ENCODE measurements at regions not wholly inside any gene's neighbourhood (a gene's known extent, or its start where the extent isn't known, plus 50 kb on each side); places are given as distances from the start of the nearest gene placed in this dataset.

GRCh38 chr2:51888120-51888519 is 856.2 kb upstream of the NRXN1 start (continued):
- TF ChIP-seq ZNF462 (CRISPR knock-in tag; IDR thresholded peaks at IDR 0.05) = no peak
- TF ChIP-seq EZH2phosphoT487 (IDR thresholded peaks at IDR 0.05; ENCODE audit: unreplicated experiment) = no peak
- TF ChIP-seq ZNF331 (CRISPR knock-in tag; IDR thresholded peaks at IDR 0.05; ENCODE audit: low read depth) = no peak
- TF ChIP-seq, protein P1, sequence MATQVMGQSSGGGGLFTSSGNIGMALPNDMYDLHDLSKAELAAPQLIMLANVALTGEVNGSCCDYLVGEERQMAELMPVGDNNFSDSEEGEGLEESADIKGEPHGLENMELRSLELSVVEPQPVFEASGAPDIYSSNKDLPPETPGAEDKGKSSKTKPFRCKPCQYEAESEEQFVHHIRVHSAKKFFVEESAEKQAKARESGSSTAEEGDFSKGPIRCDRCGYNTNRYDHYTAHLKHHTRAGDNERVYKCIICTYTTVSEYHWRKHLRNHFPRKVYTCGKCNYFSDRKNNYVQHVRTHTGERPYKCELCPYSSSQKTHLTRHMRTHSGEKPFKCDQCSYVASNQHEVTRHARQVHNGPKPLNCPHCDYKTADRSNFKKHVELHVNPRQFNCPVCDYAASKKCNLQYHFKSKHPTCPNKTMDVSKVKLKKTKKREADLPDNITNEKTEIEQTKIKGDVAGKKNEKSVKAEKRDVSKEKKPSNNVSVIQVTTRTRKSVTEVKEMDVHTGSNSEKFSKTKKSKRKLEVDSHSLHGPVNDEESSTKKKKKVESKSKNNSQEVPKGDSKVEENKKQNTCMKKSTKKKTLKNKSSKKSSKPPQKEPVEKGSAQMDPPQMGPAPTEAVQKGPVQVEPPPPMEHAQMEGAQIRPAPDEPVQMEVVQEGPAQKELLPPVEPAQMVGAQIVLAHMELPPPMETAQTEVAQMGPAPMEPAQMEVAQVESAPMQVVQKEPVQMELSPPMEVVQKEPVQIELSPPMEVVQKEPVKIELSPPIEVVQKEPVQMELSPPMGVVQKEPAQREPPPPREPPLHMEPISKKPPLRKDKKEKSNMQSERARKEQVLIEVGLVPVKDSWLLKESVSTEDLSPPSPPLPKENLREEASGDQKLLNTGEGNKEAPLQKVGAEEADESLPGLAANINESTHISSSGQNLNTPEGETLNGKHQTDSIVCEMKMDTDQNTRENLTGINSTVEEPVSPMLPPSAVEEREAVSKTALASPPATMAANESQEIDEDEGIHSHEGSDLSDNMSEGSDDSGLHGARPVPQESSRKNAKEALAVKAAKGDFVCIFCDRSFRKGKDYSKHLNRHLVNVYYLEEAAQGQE (IDR thresholded peaks at IDR 0.05; ENCODE audit: unreplicated experiment) = no peak
- TF ChIP-seq JUNB (IDR thresholded peaks at IDR 0.05; ENCODE audit: unreplicated experiment) = no peak
- TF ChIP-seq, protein P2, sequence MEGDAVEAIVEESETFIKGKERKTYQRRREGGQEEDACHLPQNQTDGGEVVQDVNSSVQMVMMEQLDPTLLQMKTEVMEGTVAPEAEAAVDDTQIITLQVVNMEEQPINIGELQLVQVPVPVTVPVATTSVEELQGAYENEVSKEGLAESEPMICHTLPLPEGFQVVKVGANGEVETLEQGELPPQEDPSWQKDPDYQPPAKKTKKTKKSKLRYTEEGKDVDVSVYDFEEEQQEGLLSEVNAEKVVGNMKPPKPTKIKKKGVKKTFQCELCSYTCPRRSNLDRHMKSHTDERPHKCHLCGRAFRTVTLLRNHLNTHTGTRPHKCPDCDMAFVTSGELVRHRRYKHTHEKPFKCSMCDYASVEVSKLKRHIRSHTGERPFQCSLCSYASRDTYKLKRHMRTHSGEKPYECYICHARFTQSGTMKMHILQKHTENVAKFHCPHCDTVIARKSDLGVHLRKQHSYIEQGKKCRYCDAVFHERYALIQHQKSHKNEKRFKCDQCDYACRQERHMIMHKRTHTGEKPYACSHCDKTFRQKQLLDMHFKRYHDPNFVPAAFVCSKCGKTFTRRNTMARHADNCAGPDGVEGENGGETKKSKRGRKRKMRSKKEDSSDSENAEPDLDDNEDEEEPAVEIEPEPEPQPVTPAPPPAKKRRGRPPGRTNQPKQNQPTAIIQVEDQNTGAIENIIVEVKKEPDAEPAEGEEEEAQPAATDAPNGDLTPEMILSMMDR (conservative IDR thresholded peaks at IDR 0.05; ENCODE audit: low read depth in 2 of 2) = no peak
- TF ChIP-seq ZNF114 (CRISPR knock-in tag; IDR thresholded peaks at IDR 0.05) = no peak

All from GM23338 (cell line).